ENCODE measurements at regions not wholly inside any gene's neighbourhood (a gene's known extent, or its start where the extent isn't known, plus 50 kb on each side); places are given as distances from the start of the nearest gene placed in this dataset.

DNA sequence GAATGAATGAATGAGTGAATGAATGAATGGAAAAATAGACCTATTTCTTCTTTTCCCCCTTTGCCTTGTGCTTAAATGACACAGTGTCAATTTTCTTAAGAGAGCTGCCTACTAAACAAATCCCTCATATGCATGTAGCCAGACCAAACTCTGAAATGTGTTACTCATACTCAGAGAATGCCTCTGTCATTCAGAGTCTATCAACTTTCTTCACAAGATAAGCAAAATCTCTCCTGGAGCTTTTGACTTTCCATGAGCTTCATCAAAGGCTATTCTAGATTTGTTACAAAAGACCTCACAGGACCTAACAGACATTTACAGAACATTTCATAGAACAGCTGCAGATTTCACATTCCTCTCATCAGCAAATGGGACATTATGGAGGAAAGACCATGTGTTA is 275.7 kb upstream of the MSX2 start:
- TF ChIP-seq, protein P1, sequence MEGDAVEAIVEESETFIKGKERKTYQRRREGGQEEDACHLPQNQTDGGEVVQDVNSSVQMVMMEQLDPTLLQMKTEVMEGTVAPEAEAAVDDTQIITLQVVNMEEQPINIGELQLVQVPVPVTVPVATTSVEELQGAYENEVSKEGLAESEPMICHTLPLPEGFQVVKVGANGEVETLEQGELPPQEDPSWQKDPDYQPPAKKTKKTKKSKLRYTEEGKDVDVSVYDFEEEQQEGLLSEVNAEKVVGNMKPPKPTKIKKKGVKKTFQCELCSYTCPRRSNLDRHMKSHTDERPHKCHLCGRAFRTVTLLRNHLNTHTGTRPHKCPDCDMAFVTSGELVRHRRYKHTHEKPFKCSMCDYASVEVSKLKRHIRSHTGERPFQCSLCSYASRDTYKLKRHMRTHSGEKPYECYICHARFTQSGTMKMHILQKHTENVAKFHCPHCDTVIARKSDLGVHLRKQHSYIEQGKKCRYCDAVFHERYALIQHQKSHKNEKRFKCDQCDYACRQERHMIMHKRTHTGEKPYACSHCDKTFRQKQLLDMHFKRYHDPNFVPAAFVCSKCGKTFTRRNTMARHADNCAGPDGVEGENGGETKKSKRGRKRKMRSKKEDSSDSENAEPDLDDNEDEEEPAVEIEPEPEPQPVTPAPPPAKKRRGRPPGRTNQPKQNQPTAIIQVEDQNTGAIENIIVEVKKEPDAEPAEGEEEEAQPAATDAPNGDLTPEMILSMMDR (IDR thresholded peaks at IDR 0.05; ENCODE audit: unreplicated experiment): no peak
- no peaks in the 10 kb centered on the region for H3K27me3 Mint-ChIP-seq (ENCODE audit: low read depth)
- H3K36me3 Mint-ChIP-seq: no peaks in the 10 kb centered on the region
- peaks cover 17% of the 10 kb centered on the region for H3K4me1 Mint-ChIP-seq
- peaks cover 15% of the 10 kb centered on the region for H3K9me3 Mint-ChIP-seq
- H3K4me3 Mint-ChIP-seq: no peak overlapping the region
- H3K27ac Mint-ChIP-seq: no peak overlapping the region
- DNase-seq (ENCODE audit: low spot score in 2 of 2, unreplicated experiment in 2 of 2): no peak

DNA sequence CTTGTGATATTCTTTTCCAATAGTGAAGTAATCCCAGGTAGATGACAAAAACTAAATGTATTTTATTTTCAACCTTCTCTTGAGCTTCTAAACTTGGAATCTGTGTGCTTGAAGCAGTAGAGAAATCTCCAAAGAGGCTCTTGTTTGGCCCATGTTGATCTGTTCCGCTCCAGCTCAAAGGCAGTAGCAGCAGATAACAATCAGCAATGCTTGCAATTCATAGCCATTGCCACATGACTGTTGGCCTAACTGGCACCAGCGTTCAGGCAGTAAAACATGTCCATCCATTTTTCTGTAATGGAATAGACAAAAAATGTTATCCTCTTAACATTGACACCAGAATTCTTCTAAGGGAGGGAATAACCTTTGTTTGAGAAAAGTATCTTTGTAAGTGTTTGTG is 270.7 kb upstream of the MSX2 start:
- H3K9me3 Mint-ChIP-seq: peaks cover 6% of the 10 kb centered on the region

DNA sequence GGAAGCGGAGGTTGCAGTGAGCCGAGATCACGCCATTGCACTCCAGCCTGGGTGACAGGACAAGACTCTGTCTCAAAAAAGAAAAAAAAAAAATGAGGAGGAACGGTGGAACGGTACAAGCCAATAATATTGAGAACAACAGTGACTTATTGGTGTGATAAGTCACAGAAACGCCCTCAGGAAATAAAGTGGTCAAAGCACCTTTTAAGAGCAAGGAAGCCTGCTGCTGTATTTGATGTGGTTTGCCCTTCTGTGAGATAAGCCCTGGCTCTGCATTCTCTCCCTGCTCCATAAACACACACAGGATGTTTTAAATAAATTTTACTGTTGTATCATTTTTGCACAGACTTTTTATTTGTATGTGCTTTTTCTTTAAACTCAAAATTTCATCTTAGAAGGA is 269.9 kb upstream of the MSX2 start:
- Mint-ChIP-seq H3K27ac (no peak overlapping the region), H3K9me3 (peaks cover 5% of the 10 kb centered on the region), H3K27me3 (ENCODE audit: low read depth) (no peaks in the 10 kb centered on the region), H3K4me1 (peaks cover 42% of the 10 kb centered on the region), H3K4me3 (no peak overlapping the region), H3K36me3 (no peaks in the 10 kb centered on the region)
- TF ChIP-seq, protein P1 (IDR thresholded peaks at IDR 0.05; ENCODE audit: unreplicated experiment): no peak
- no peak for DNase-seq (ENCODE audit: low spot score in 2 of 2, unreplicated experiment in 2 of 2)

More for the DNA sequence above, 270.7 kb upstream of the MSX2 start:
- Mint-ChIP-seq H3K36me3 (no peaks in the 10 kb centered on the region), H3K27me3 (ENCODE audit: low read depth) (no peaks in the 10 kb centered on the region), H3K27ac (peak overlapping the region; percentile 68), H3K4me3 (no peak overlapping the region), H3K4me1 (peaks cover 41% of the 10 kb centered on the region)
- DNase-seq (ENCODE audit: low spot score in 2 of 2, unreplicated experiment in 2 of 2): no peak
- TF ChIP-seq, protein P1 (IDR thresholded peaks at IDR 0.05; ENCODE audit: unreplicated experiment): no peak

DNA sequence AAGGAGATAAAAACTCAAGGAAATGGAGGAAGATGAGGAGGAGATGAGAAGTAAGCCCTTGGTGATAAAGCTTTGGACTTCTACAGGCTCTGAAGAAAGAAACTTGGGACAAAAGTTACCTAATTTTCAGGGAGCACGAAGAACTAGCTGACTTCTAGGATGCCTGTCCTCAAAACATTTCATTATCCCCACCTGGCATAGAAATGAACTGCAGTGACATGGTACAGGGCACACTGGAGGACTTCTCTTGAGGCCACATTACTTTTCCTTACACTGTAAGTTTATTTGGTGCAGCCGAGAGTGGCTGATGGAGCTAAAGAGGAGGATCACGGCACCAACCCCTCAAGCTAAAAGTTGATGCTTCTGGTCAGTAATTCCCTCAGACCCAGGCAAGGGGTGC is 269.5 kb upstream of the MSX2 start:
- Mint-ChIP-seq H3K27me3 (ENCODE audit: low read depth) (no peaks in the 10 kb centered on the region), H3K36me3 (no peaks in the 10 kb centered on the region), H3K27ac (no peak overlapping the region), H3K9me3 (peaks cover under 1% of the 10 kb centered on the region), H3K4me1 (peaks cover 46% of the 10 kb centered on the region), H3K4me3 (no peak overlapping the region)
- TF ChIP-seq, protein P1 (IDR thresholded peaks at IDR 0.05; ENCODE audit: unreplicated experiment): no peak
- DNase-seq (ENCODE audit: low spot score in 2 of 2, unreplicated experiment in 2 of 2): no peak

DNA sequence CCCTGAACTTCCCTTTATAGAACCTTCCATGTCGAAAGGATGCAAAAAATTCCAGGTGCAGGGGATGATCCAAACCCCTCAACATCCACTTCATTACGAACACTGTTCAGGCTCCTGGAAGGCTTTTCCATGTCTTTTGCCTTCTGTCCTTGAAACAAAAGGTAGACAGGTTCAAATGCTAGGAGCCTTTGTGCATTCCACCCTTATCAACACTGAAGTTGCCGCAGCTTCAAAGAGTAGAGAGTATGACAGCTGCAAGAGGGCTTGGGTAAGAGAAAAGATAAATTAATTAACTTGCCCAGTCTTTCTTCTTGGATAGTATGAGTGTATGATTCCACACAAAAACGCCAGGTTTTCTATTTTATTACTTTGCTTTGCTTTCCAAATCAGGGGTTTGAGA is 269.1 kb upstream of the MSX2 start:
- TF ChIP-seq, protein P1 (IDR thresholded peaks at IDR 0.05; ENCODE audit: unreplicated experiment): no peak

DNA sequence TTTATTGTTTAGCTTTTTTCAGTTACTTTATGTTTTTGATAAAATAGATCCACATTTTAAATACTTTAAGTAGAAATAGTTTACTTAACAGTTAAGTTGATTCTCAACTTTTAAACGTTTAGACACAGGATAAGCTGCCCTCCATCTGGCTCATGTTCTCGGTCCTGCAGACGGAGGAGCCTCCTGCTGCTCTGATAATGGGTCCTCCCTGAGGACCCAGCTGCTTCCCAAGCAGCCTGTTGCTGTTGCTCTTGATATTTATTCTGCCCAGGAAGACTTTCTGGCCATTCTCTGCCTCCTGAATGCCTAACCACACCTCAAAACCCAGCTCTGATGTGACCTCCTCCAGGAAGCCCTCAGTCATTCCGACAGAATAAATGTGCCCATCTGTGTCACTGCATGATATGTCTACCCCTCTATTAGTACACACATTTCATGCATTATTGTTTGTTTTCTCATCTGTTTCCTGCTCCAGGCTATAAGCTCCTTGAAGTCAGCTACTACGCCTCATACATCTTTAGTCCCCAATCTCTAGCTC is 267.2 kb upstream of the MSX2 start:
- no peak overlapping the region for H3K27ac Mint-ChIP-seq
- no peaks in the 10 kb centered on the region for H3K36me3 Mint-ChIP-seq

More for the DNA sequence above, 269.1 kb upstream of the MSX2 start:
- Mint-ChIP-seq H3K27me3 (ENCODE audit: low read depth) (no peaks in the 10 kb centered on the region), H3K9me3 (no peaks in the 10 kb centered on the region), H3K4me3 (no peak overlapping the region), H3K27ac (peak overlapping the region; percentile 5), H3K36me3 (no peaks in the 10 kb centered on the region), H3K4me1 (peaks cover 50% of the 10 kb centered on the region)
- no peak for DNase-seq (ENCODE audit: low spot score in 2 of 2, unreplicated experiment in 2 of 2)

More for the DNA sequence above, 267.2 kb upstream of the MSX2 start:
- H3K4me3 Mint-ChIP-seq: no peak overlapping the region
- H3K4me1 Mint-ChIP-seq: peaks cover 69% of the 10 kb centered on the region
- DNase-seq (ENCODE audit: low spot score in 2 of 2, unreplicated experiment in 2 of 2): no peak
- H3K27me3 Mint-ChIP-seq (ENCODE audit: low read depth): no peaks in the 10 kb centered on the region
- TF ChIP-seq, protein P1 (IDR thresholded peaks at IDR 0.05; ENCODE audit: unreplicated experiment): no peak
- no peaks in the 10 kb centered on the region for H3K9me3 Mint-ChIP-seq
